AG10803 (cell line): ENCODE measurements at regions not wholly inside any gene's neighbourhood (a gene's known extent, or its start where the extent isn't known, plus 50 kb on each side); places are given as distances from the start of the nearest gene placed in this dataset.

Source experiments
- DNase-seq: peaks from one replicate; pipeline ENCODE4 v3.0.0; 2010; ENCODE audit warnings: low read depth
- H3K4me3 ChIP-seq: 2 replicates; pipeline ENCODE4 v1.5.1; 2011; ENCODE audit warnings: mild to moderate bottlenecking, low read length, control low read depth
- TF ChIP-seq, protein P1 (sequence below): conservative IDR thresholded peaks from 2 replicates; pipeline ENCODE4 v1.5.1; 2011; ENCODE audit warnings: mild to moderate bottlenecking, low read length, control low read depth, inconsistent platforms

DNA sequence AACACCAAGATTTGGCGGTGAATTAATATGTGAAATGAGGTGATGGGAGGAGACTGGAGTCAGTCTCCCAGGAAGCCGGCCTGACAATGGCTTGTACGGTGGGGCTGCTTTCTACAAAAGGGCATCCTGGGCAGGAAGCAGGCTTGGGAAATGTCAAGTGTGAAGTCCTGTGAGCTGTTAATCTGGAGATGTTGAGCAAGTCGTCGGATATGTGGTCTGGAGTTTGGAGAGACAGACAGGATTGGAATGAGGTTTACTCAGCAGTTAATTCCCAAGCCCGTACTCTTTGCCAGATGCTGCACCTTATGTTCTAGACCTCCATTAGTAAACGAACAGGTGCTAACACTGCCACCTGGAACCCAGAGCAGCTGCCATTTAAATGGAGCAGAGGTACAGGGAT lies 107.7 kb upstream of the FOXC1 start:
- peak; percentile 78 for DNase-seq
- TF ChIP-seq, protein P1, sequence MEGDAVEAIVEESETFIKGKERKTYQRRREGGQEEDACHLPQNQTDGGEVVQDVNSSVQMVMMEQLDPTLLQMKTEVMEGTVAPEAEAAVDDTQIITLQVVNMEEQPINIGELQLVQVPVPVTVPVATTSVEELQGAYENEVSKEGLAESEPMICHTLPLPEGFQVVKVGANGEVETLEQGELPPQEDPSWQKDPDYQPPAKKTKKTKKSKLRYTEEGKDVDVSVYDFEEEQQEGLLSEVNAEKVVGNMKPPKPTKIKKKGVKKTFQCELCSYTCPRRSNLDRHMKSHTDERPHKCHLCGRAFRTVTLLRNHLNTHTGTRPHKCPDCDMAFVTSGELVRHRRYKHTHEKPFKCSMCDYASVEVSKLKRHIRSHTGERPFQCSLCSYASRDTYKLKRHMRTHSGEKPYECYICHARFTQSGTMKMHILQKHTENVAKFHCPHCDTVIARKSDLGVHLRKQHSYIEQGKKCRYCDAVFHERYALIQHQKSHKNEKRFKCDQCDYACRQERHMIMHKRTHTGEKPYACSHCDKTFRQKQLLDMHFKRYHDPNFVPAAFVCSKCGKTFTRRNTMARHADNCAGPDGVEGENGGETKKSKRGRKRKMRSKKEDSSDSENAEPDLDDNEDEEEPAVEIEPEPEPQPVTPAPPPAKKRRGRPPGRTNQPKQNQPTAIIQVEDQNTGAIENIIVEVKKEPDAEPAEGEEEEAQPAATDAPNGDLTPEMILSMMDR: no peak
- no peak overlapping the region for H3K4me3 ChIP-seq

DNA sequence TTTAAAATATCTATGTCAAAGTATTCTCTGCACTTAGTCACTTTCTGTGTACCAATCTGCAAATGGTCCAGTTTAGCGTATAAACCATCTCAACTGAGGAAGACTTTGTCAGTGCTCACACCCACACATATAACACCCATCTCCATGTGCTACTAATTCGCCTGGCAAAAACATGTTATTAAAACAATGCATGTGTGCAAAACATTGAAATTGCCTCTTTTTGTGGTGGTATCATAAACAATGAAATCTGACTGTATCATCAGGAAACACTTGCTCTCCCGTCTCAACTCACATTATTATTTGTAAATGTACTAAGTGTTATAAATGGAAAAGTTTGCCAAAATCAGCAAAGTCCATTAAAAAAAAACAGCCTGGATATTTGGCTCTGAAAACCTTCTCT lies 105.9 kb upstream of the FOXC1 start:
- TF ChIP-seq, protein P1: no peak
- DNase-seq: no peak
- no peak overlapping the region for H3K4me3 ChIP-seq

DNA sequence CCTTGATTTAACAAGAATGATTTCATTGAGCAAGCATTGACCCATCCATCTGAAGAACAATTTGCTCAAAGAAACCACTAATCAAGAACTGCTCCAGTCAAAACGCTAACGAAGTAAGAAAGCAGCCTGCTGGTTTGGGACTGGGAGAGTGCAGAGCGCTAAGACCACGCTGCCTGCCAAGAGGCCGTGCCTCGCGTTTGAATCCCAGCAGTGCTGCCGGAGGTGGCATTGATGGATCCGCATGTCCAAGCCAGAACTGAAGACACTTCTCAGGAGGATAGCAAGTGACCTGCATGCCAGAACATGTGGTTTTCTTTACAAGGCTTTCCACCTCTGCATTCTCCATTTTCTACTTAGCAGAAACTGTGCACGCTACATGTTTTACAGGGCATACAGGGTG lies 105.2 kb upstream of the FOXC1 start:
- H3K4me3 ChIP-seq: no peak overlapping the region
- no peak for DNase-seq
- TF ChIP-seq, protein P1: no peak

DNA sequence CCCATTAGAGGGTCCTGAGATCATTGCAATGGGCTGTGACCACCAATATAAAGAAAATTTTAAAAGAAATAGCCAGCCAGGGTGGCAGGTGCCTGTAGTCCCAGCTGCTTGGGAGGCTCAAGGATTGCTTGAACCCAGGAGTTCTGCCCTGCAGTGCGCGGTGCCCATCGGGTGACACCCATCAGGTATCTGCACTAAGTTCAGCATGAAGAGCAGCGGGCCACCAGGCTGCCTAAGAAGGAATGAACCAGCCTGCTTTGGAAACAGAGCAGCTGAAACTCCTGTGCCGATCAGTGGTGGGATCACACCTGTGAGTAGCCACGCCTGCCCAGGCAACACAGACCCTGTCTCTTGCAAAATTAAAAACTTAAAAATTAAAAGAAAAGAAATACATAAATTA lies 102.5 kb upstream of the FOXC1 start:
- no peak for DNase-seq
- TF ChIP-seq, protein P1: no peak
- no peak overlapping the region for H3K4me3 ChIP-seq

GRCh38 chr6:1509241-1509640 lies 100.5 kb upstream of the FOXC1 start:
- no peak overlapping the region for H3K4me3 ChIP-seq
- TF ChIP-seq, protein P1: no peak
- DNase-seq: peak; percentile 29

DNA sequence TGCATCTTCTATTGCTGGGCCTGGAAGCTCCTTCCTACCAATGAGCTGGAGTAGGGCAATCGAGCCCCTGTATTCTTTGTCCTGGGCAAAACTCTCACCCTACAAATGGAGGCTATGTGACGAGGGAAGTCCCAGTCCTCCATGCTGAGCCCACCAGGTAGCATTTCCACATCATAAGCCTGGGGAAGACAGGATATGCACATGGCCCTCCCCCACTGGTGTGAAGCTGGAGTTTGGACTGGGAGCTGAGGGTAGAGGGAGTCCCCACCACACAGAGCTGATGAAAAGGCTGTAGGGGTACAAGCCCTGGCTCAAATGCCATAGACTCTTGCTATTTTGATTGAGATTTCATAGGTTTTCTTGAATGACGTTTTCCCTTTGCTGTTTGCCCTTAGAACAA lies 99.5 kb upstream of the FOXC1 start:
- no peak for DNase-seq
- TF ChIP-seq, protein P1: no peak
- H3K4me3 ChIP-seq: no peak overlapping the region

GRCh38 chr6:1513215-1513780 lies 96.4 kb upstream of the FOXC1 start:
- TF ChIP-seq, protein P1: no peak
- DNase-seq: no peak
- H3K4me3 ChIP-seq: no peak overlapping the region
